Bronchial epithelial cell (primary cell): ENCODE measurements at regions not wholly inside any gene's neighbourhood (a gene's known extent, or its start where the extent isn't known, plus 50 kb on each side); places are given as distances from the start of the nearest gene placed in this dataset.

ENCODE experiments used
- DNase-seq: peaks from one replicate; pipeline ENCODE4 v3.0.0-alpha.2; 2010; ENCODE audit warnings: low read depth
- FAIRE-seq: peaks from 2 replicates; lab custom pipeline; 2011; peaks lifted over from hg19 to GRCh38; lab: Jason Lieb, UNC
- H3K27me3 ChIP-seq: 2 replicates; pipeline ENCODE4 v1.5.1; 2011; ENCODE audit warnings: low read length; ENCODE audit not compliant: control insufficient read depth, insufficient read depth
- H3K36me3 ChIP-seq: 2 replicates; pipeline ENCODE4 v1.5.1; 2011; ENCODE audit warnings: low read length; ENCODE audit not compliant: control insufficient read depth, insufficient read depth
- H3K4me3 ChIP-seq: 2 replicates; pipeline ENCODE4 v1.5.1; 2011; ENCODE audit warnings: mild to moderate bottlenecking, low read depth, low read length, control low read depth
- TF ChIP-seq, protein P1 (sequence below): IDR thresholded peaks from 2 replicates; pipeline ENCODE4 v1.5.1; 2011; ENCODE audit warnings: mild to moderate bottlenecking, moderate library complexity, low read length, control low read depth, inconsistent platforms; ENCODE audit not compliant: insufficient read depth, severe bottlenecking

DNA sequence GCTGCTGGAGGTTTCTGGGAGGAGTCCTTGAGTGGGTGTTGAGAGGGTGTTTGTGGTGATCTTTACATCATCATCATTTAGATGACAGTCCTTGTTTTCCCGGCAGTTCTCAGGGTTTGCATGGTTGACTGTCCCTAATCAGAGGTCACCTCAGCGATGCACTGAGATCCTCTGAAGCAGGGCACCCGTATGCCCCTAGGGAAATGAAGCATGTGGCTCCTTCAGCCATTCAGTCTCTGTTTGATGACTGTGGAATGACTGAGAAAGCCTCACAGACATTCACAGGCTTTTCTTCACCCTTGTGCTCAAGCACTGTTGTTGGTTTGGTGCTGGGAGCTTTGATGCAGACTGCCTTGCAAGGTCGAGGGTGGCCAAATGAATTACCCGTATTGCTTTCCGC, 474.7 kb downstream of the SPRY1 start:
- Histone ChIP-seq H3K27me3 (no peaks in the 10 kb centered on the region), H3K36me3 (no peaks in the 10 kb centered on the region), H3K4me3 (no peak overlapping the region)
- FAIRE-seq (no peak), DNase-seq (no peak)
- TF ChIP-seq, protein P1, sequence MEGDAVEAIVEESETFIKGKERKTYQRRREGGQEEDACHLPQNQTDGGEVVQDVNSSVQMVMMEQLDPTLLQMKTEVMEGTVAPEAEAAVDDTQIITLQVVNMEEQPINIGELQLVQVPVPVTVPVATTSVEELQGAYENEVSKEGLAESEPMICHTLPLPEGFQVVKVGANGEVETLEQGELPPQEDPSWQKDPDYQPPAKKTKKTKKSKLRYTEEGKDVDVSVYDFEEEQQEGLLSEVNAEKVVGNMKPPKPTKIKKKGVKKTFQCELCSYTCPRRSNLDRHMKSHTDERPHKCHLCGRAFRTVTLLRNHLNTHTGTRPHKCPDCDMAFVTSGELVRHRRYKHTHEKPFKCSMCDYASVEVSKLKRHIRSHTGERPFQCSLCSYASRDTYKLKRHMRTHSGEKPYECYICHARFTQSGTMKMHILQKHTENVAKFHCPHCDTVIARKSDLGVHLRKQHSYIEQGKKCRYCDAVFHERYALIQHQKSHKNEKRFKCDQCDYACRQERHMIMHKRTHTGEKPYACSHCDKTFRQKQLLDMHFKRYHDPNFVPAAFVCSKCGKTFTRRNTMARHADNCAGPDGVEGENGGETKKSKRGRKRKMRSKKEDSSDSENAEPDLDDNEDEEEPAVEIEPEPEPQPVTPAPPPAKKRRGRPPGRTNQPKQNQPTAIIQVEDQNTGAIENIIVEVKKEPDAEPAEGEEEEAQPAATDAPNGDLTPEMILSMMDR: no peak

DNA sequence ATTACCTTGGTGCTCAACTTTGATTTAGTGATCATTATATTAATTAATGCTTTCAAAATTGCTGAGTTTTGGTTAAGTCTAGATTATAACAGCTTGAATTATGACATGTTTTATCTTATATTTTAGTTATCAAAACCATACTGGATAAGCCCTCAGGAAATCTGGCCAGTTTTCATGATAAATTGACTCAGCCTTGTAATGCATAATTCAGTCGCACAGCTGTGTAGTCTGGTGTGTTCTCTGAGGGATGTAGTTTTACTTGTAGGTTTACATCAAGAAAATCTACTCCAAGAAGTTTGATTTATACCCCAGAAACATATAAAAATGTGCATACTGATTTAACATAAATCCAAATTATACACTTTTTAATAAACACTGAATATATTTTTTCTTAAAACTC, 477.5 kb downstream of the SPRY1 start:
- no peaks in the 10 kb centered on the region for H3K36me3 ChIP-seq
- FAIRE-seq: no peak
- H3K4me3 ChIP-seq: no peak overlapping the region
- TF ChIP-seq, protein P1: no peak
- no peak for DNase-seq
- H3K27me3 ChIP-seq: no peaks in the 10 kb centered on the region

- H3K27me3 ChIP-seq: no peaks in the 10 kb centered on the region
- no peaks in the 10 kb centered on the region for H3K36me3 ChIP-seq
- TF ChIP-seq, protein P1: no peak
- FAIRE-seq (no peak), DNase-seq (no peak)
- H3K4me3 ChIP-seq: no peak overlapping the region
These were observed 479.5 kb downstream of the SPRY1 start for GRCh38 chr4:123876143-123876542.

DNA sequence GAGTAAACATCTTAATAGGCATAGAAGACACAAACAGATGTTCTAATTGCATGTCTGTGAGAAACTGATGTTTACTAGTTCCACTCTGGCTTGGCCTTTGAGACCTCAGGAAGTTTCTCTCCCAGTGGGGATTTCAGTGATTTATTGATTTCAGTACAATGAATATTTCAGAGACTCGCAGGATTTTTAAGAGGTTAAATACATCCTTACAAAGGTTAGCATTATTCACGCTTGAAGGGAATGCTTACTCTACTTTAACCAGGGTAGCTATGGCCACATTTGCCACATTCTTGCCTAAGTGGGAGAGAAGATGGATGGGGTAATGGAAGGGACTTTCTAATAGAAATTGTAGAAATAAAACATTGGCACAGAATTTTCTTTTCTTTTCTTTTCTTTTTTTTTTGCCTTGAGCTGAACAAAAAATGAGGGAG, 480.1 kb downstream of the SPRY1 start:
- Histone ChIP-seq H3K36me3 (no peaks in the 10 kb centered on the region), H3K27me3 (no peaks in the 10 kb centered on the region), H3K4me3 (no peak overlapping the region)
- TF ChIP-seq, protein P1: no peak
- no peak for FAIRE-seq
- DNase-seq: no peak

DNA sequence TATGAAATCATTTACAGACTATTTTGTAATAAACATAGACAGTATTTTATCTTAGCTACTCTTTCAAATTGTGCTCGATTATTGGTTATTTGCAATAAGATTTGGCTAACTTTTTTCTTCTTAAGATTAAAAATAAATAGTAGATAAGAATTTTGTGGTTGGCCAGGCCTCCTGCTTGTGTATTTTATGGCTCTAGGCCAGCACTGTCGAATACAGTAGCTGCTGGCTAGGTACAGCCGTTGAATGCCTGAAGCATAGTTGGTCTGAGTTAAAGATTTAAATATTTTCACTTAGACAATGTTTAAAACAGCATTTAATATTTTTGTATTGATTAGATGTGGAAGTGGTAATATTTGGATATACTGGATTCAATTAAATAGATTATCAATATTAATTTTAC, 481.0 kb downstream of the SPRY1 start:
- TF ChIP-seq, protein P1: no peak
- no peak for FAIRE-seq

DNA sequence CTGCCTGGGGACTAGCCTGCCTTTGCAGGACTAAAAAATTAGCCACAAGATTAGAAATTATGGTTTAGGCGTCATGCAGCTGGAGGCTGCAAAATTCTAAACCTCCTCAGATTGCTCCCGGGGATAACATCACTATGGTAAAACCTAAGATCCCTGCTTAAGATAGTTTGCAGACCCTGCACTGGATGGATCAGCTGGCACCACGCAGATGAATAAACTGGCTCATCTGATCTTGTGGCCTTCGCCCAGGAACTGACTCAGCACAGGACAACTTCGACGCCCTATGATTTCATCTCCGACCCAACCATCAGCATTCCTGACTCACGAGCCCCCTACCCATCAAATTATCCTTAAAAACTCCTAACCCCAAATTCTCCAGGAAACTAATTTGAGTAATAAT, 482.4 kb downstream of the SPRY1 start:
- TF ChIP-seq, protein P1: no peak
- Histone ChIP-seq H3K4me3 (no peak overlapping the region), H3K27me3 (no peaks in the 10 kb centered on the region), H3K36me3 (no peaks in the 10 kb centered on the region)
- DNase-seq (no peak), FAIRE-seq (no peak)

More for the DNA sequence above, 481.0 kb downstream of the SPRY1 start:
- Histone ChIP-seq H3K36me3 (no peaks in the 10 kb centered on the region), H3K4me3 (no peak overlapping the region), H3K27me3 (no peaks in the 10 kb centered on the region)
- no peak for DNase-seq
